CD4-positive, alpha-beta memory T cell (primary cell): ENCODE measurements at regions not wholly inside any gene's neighbourhood (a gene's known extent, or its start where the extent isn't known, plus 50 kb on each side); places are given as distances from the start of the nearest gene placed in this dataset.

Source experiments
- CTCF ChIA-PET: fragments of 350-600 bp; sonication (Branson Sonifier 250); formaldehyde crosslinking; loops from one replicate; lab custom pipeline; 2021; ENCODE audit warnings: inconsistent platforms; ENCODE audit not compliant: partially characterized antibody; lab: Charles Lee
- POLR2A ChIA-PET: fragments of 350-600 bp; sonication (Branson Sonifier 250); formaldehyde crosslinking; loops from one replicate; lab custom pipeline; 2021; ENCODE audit not compliant: partially characterized antibody; lab: Charles Lee
- DNase-seq, 5 donors: peaks; one replicate each; pipeline versions ENCODE4 v3.0.0 to v3.0.0-alpha.2; 2020 to 2022; ENCODE audit warnings: mixed read lengths in 1 of 5
- H3K27ac ChIP-seq: one replicate; pipeline ENCODE4 v1.7.0; 2013; ENCODE audit warnings: low read depth, low read length
- H3K27me3 ChIP-seq: 2 replicates; pipeline ENCODE4 v1.7.0; 2013; ENCODE audit warnings: mild to moderate bottlenecking, low read length, moderate library complexity; ENCODE audit not compliant: insufficient read depth
- H3K36me3 ChIP-seq: 2 replicates; pipeline ENCODE4 v1.7.0; 2013; ENCODE audit warnings: mild to moderate bottlenecking, low read length, moderate library complexity; ENCODE audit not compliant: insufficient read depth
- H3K4me1 ChIP-seq: 2 replicates; pipeline ENCODE4 v1.7.0; 2013; ENCODE audit warnings: mild to moderate bottlenecking, low read length, moderate library complexity; ENCODE audit not compliant: insufficient read depth
- H3K4me3 ChIP-seq, 2 donors: one replicate each; pipeline ENCODE4 v1.7.0; 2013; ENCODE audit warnings: low read length in 2 of 2, mild to moderate bottlenecking in 1 of 2
- H3K9me3 ChIP-seq, 2 donors: one replicate each; pipeline ENCODE4 v1.7.0; 2013; ENCODE audit warnings: low read length in 2 of 2, control low read depth in 1 of 2; ENCODE audit not compliant: control insufficient read depth in 1 of 2
- H3K27ac Mint-ChIP-seq, 7 donors: one replicate each; pipeline ENCODE4 v1.8.0; 2020 to 2021; ENCODE audit warnings: mixed read lengths in 7 of 7, mild to moderate bottlenecking in 6 of 7, inconsistent platforms in 3 of 7, moderate library complexity in 3 of 7
- H3K27me3 Mint-ChIP-seq, 2 donors: one replicate each; pipeline ENCODE4 v1.8.0; 2020 to 2021; ENCODE audit warnings: mixed read lengths in 2 of 2
- H3K36me3 Mint-ChIP-seq, 2 donors: one replicate each; pipeline ENCODE4 v1.8.0; 2020 to 2021; ENCODE audit warnings: mixed read lengths in 2 of 2, inconsistent platforms in 1 of 2, mild to moderate bottlenecking in 1 of 2
- H3K4me1 Mint-ChIP-seq, 4 donors: one replicate each; pipeline ENCODE4 v1.8.0; 2020 to 2021; ENCODE audit warnings: mixed read lengths in 4 of 4, mild to moderate bottlenecking in 1 of 4
- H3K4me3 Mint-ChIP-seq, 8 donors: one replicate each; pipeline ENCODE4 v1.8.0; 2020 to 2021; ENCODE audit warnings: mixed read lengths in 8 of 8, mild to moderate bottlenecking in 7 of 8, moderate library complexity in 6 of 8, inconsistent platforms in 3 of 8
- H3K9me3 Mint-ChIP-seq, 8 donors: one replicate each; pipeline ENCODE4 v1.8.0; 2020 to 2021; ENCODE audit warnings: mixed read lengths in 8 of 8, mild to moderate bottlenecking in 5 of 8, inconsistent platforms in 3 of 8, moderate library complexity in 1 of 8
- intact Hi-C: fragments of 100-400 bp; cut with micrococcal nuclease; formaldehyde crosslinking; loops from one replicate; pipeline ENCODE4 v1.15.1; 2023

- no peaks in the 10 kb centered on the region for H3K9me3 ChIP-seq
- no peak for DNase-seq
- ChIA-PET POLR2A (no interaction called here), CTCF (no interaction called here)
- Mint-ChIP-seq H3K9me3 (peaks cover 0 to 4% (median 0%) of the 10 kb centered on the region in 8 donors), H3K4me3 (no peak overlapping the region), H3K4me1 (no peaks in the 10 kb centered on the region), H3K36me3 (no peaks in the 10 kb centered on the region), H3K27me3 (no peaks in the 10 kb centered on the region), H3K27ac (no peak overlapping the region)
- H3K27me3 ChIP-seq, result no peaks in the 10 kb centered on the region
- no peaks in the 10 kb centered on the region for H3K36me3 ChIP-seq
- intact Hi-C loops, result no loop called here
- H3K4me1 ChIP-seq, result no peaks in the 10 kb centered on the region
- H3K27ac ChIP-seq, result no peak overlapping the region
- no peak overlapping the region for H3K4me3 ChIP-seq
Measured at GRCh38 chr18:22088996-22089640, 80.3 kb upstream of the GATA6 start.

DNA sequence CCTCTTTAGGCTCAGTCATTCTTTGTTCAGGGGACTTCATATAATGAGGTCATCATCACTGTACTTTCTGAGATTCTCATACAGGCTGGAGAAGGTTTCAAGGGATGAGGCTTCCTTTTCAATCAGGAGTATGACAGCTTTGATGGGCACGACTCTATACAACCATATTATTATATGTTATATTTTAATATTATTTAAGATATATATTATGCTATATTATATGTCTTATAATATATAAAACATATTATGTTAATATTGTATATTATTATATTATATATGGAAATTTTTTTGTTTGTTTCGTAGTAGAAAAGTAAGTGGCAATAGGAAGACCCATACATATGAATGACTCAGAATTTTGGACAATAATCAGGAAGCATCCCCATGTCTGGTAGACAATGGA is 78.0 kb upstream of the GATA6 start:
- no peak for DNase-seq
- ChIA-PET POLR2A (no interaction called here), CTCF (no interaction called here)
- Mint-ChIP-seq H3K27ac (no peak overlapping the region), H3K4me1 (no peaks in the 10 kb centered on the region), H3K9me3 (peaks cover 0 to 4% (median 0%) of the 10 kb centered on the region in 8 donors), H3K4me3 (no peak overlapping the region), H3K27me3 (peaks cover 0 to 2% of the 10 kb centered on the region in 2 donors), H3K36me3 (no peaks in the 10 kb centered on the region)
- H3K9me3 ChIP-seq, result no peaks in the 10 kb centered on the region
- no peaks in the 10 kb centered on the region for H3K36me3 ChIP-seq
- intact Hi-C loops, result no loop called here
- H3K4me3 ChIP-seq, result no peak overlapping the region
- H3K27me3 ChIP-seq, result no peaks in the 10 kb centered on the region
- H3K27ac ChIP-seq, result no peak overlapping the region
- H3K4me1 ChIP-seq, result no peaks in the 10 kb centered on the region

- intact Hi-C loops, result no loop called here
- Mint-ChIP-seq H3K27me3 (peaks cover 0 to 2% of the 10 kb centered on the region in 2 donors), H3K36me3 (no peaks in the 10 kb centered on the region), H3K4me3 (no peak overlapping the region), H3K9me3 (peaks cover 0 to 4% (median under 1%) of the 10 kb centered on the region in 8 donors), H3K4me1 (no peaks in the 10 kb centered on the region), H3K27ac (no peak overlapping the region)
- Histone ChIP-seq H3K9me3 (no peaks in the 10 kb centered on the region), H3K4me1 (no peaks in the 10 kb centered on the region), H3K27ac (no peak overlapping the region), H3K36me3 (no peaks in the 10 kb centered on the region), H3K4me3 (no peak overlapping the region), H3K27me3 (no peaks in the 10 kb centered on the region)
- DNase-seq, result no peak
- ChIA-PET CTCF (no interaction called here), POLR2A (no interaction called here)
Measured at GRCh38 chr18:22093731-22094357, 75.5 kb upstream of the GATA6 start.

- POLR2A ChIA-PET, result no interaction called here
- intact Hi-C loops, result no loop called here
- no peak for DNase-seq
- peaks cover 0 to 2% of the 10 kb centered on the region in 2 donors for H3K27me3 Mint-ChIP-seq
- CTCF ChIA-PET, result no interaction called here
- Histone ChIP-seq H3K9me3 (no peaks in the 10 kb centered on the region), H3K27ac (no peak overlapping the region), H3K36me3 (no peaks in the 10 kb centered on the region), H3K4me3 (no peak overlapping the region), H3K27me3 (no peaks in the 10 kb centered on the region), H3K4me1 (no peaks in the 10 kb centered on the region)
- no peak overlapping the region for H3K4me3 Mint-ChIP-seq
- no peak overlapping the region for H3K27ac Mint-ChIP-seq
- H3K4me1 Mint-ChIP-seq, result no peaks in the 10 kb centered on the region
- peaks cover 0 to 4% (median under 1%) of the 10 kb centered on the region in 8 donors for H3K9me3 Mint-ChIP-seq
- no peaks in the 10 kb centered on the region for H3K36me3 Mint-ChIP-seq
Measured at GRCh38 chr18:22094358-22094734, 75.0 kb upstream of the GATA6 start.

GRCh38 chr18:22098563-22098989 is 70.8 kb upstream of the GATA6 start:
- H3K9me3 Mint-ChIP-seq, result peaks cover 0 to 4% (median under 1%) of the 10 kb centered on the region in 8 donors
- no peak overlapping the region for H3K27ac Mint-ChIP-seq
- intact Hi-C loops, result no loop called here
- no peak overlapping the region for H3K27ac ChIP-seq
- H3K4me3 ChIP-seq, result no peak overlapping the region
- H3K27me3 ChIP-seq, result no peaks in the 10 kb centered on the region
- no peak overlapping the region for H3K4me3 Mint-ChIP-seq
- DNase-seq, result no peak
- H3K27me3 Mint-ChIP-seq, result peaks cover 0 to 2% of the 10 kb centered on the region in 2 donors
- no peaks in the 10 kb centered on the region for H3K4me1 Mint-ChIP-seq
- ChIA-PET POLR2A (no interaction called here), CTCF (no interaction called here)
- no peaks in the 10 kb centered on the region for H3K36me3 Mint-ChIP-seq
- no peaks in the 10 kb centered on the region for H3K9me3 ChIP-seq
- no peaks in the 10 kb centered on the region for H3K4me1 ChIP-seq
- H3K36me3 ChIP-seq, result no peaks in the 10 kb centered on the region

- no peaks in the 10 kb centered on the region for H3K4me1 ChIP-seq
- H3K27me3 ChIP-seq, result no peaks in the 10 kb centered on the region
- no peak overlapping the region for H3K4me3 ChIP-seq
- Mint-ChIP-seq H3K27me3 (peaks cover 0 to 3% of the 10 kb centered on the region in 2 donors), H3K36me3 (no peaks in the 10 kb centered on the region), H3K4me3 (no peak overlapping the region), H3K27ac (no peak overlapping the region), H3K9me3 (peaks cover 0 to 4% (median 0%) of the 10 kb centered on the region in 8 donors), H3K4me1 (no peaks in the 10 kb centered on the region)
- ChIA-PET POLR2A (no interaction called here), CTCF (no interaction called here)
- no peak overlapping the region for H3K27ac ChIP-seq
- intact Hi-C loops, result no loop called here
- H3K36me3 ChIP-seq, result no peaks in the 10 kb centered on the region
- DNase-seq, result no peak
- no peaks in the 10 kb centered on the region for H3K9me3 ChIP-seq
Measured at GRCh38 chr18:22099925-22100324, 69.5 kb upstream of the GATA6 start.

DNA sequence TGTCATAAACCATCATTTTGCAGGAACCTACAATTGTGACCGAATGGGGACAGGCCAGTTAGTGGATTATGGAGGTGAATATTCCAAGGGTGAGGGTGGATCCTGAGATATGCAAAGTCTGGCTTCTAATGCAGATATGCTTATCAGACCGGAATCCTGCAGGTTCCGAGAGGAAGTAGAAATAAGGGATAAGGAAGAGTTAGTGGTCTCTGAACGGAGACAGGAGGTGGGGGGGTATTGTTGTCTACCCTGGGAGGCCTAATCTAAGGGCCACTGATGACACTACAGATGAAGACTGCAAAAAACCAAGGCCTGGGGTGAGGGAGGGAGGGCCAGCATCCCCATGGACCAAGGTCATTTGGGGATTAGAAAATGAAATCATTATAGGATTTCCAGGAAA is 67.7 kb upstream of the GATA6 start:
- CTCF ChIA-PET, result no interaction called here
- Mint-ChIP-seq H3K36me3 (no peaks in the 10 kb centered on the region), H3K27ac (no peak overlapping the region), H3K27me3 (peaks cover 0 to 5% of the 10 kb centered on the region in 2 donors), H3K4me3 (no peak overlapping the region), H3K9me3 (peaks cover 0 to 4% (median 0%) of the 10 kb centered on the region in 8 donors), H3K4me1 (no peaks in the 10 kb centered on the region)
- DNase-seq, result no peak
- Histone ChIP-seq H3K36me3 (no peaks in the 10 kb centered on the region), H3K27me3 (no peaks in the 10 kb centered on the region), H3K4me1 (no peaks in the 10 kb centered on the region), H3K27ac (no peak overlapping the region), H3K9me3 (no peaks in the 10 kb centered on the region), H3K4me3 (no peak overlapping the region)
- intact Hi-C loops, result no loop called here
- POLR2A ChIA-PET, result no interaction called here
